Endothelial cell (in vitro differentiated cells): ENCODE measurements at regions not wholly inside any gene's neighbourhood (a gene's known extent, or its start where the extent isn't known, plus 50 kb on each side); places are given as distances from the start of the nearest gene placed in this dataset.
A peak's percentile ranks its signal among the peaks of the same experiment; 100 is the strongest.

Experiments
- DNase-seq: peaks from one replicate; pipeline ENCODE4 v3.0.0; 2021; ENCODE audit warnings: low spot score
- H3K27ac Mint-ChIP-seq: one replicate; pipeline ENCODE4 v1.8.0; 2021; ENCODE audit warnings: mixed read lengths, inconsistent platforms; ENCODE audit not compliant: unreplicated experiment
- H3K27me3 Mint-ChIP-seq: one replicate; pipeline ENCODE4 v1.8.0; 2021; ENCODE audit warnings: mild to moderate bottlenecking, moderate library complexity, mixed read lengths, inconsistent platforms; ENCODE audit not compliant: unreplicated experiment
- H3K36me3 Mint-ChIP-seq: one replicate; pipeline ENCODE4 v1.8.0; 2021; ENCODE audit warnings: mild to moderate bottlenecking, low read depth, mixed read lengths, inconsistent platforms; ENCODE audit not compliant: unreplicated experiment
- H3K4me1 Mint-ChIP-seq: one replicate; pipeline ENCODE4 v1.8.0; 2021; ENCODE audit warnings: mild to moderate bottlenecking, mixed read lengths, inconsistent platforms; ENCODE audit not compliant: unreplicated experiment
- H3K4me3 Mint-ChIP-seq: one replicate; pipeline ENCODE4 v1.8.0; 2021; ENCODE audit warnings: mild to moderate bottlenecking, mixed read lengths, inconsistent platforms; ENCODE audit not compliant: unreplicated experiment
- H3K9me3 Mint-ChIP-seq: one replicate; pipeline ENCODE4 v1.8.0; 2021; ENCODE audit warnings: mixed read lengths, inconsistent platforms; ENCODE audit not compliant: unreplicated experiment
- CTCF ChIP-seq: fragments of 200-600 bp; sonication (generic); IDR thresholded peaks from one replicate; pipeline ENCODE4 v1.5.0; 2021; ENCODE audit warnings: antibody characterized with exemption; ENCODE audit not compliant: unreplicated experiment

- H3K4me3 Mint-ChIP-seq, result no peak overlapping the region
- no peak for DNase-seq
- no peak overlapping the region for H3K27ac Mint-ChIP-seq
- H3K9me3 Mint-ChIP-seq, result no peaks in the 10 kb centered on the region
- peaks cover 13% of the 10 kb centered on the region for H3K27me3 Mint-ChIP-seq
- peaks cover 14% of the 10 kb centered on the region for H3K4me1 Mint-ChIP-seq
- no peak for TF ChIP-seq CTCF
- no peaks in the 10 kb centered on the region for H3K36me3 Mint-ChIP-seq
Measured at GRCh38 chr13:99897076-99897440, 74.5 kb downstream of the ZIC5 start.

GRCh38 chr13:99896369-99897075, 75.0 kb downstream of the ZIC5 start:
- Mint-ChIP-seq H3K4me1 (peaks cover 14% of the 10 kb centered on the region), H3K36me3 (no peaks in the 10 kb centered on the region), H3K4me3 (no peak overlapping the region), H3K9me3 (no peaks in the 10 kb centered on the region), H3K27ac (no peak overlapping the region), H3K27me3 (peaks cover 13% of the 10 kb centered on the region)
- no peak for TF ChIP-seq CTCF
- DNase-seq, result no peak

- peak; percentile 18 for DNase-seq
- Mint-ChIP-seq H3K4me1 (peaks cover 10% of the 10 kb centered on the region), H3K27ac (no peak overlapping the region), H3K4me3 (peak overlapping the region; percentile 77), H3K36me3 (no peaks in the 10 kb centered on the region), H3K27me3 (peaks cover 13% of the 10 kb centered on the region), H3K9me3 (no peaks in the 10 kb centered on the region)
- TF ChIP-seq CTCF, result no peak
Measured at GRCh38 chr13:99895444-99896368, 75.9 kb downstream of the ZIC5 start.

GRCh38 chr13:99894840-99895443, 76.6 kb downstream of the ZIC5 start:
- Mint-ChIP-seq H3K4me1 (peaks cover 8% of the 10 kb centered on the region), H3K36me3 (no peaks in the 10 kb centered on the region), H3K27me3 (peaks cover 13% of the 10 kb centered on the region), H3K4me3 (peak overlapping the region; percentile 72), H3K27ac (no peak overlapping the region), H3K9me3 (no peaks in the 10 kb centered on the region)
- no peak for TF ChIP-seq CTCF
- DNase-seq, result peak; percentile 26
